LNCAP (cell line): ENCODE measurements at regions not wholly inside any gene's neighbourhood (a gene's known extent, or its start where the extent isn't known, plus 50 kb on each side); places are given as distances from the start of the nearest gene placed in this dataset.

Experiments
- CTCF ChIP-seq: fragments of 450-650 bp; IDR thresholded peaks from 2 replicates; pipeline ENCODE4 v1.5.1; 2017; ENCODE audit warnings: mild to moderate bottlenecking

- no peak for TF ChIP-seq CTCF
Observed at GRCh38 chr9:117887383-117887782, 183.2 kb downstream of the TLR4 start.

DNA sequence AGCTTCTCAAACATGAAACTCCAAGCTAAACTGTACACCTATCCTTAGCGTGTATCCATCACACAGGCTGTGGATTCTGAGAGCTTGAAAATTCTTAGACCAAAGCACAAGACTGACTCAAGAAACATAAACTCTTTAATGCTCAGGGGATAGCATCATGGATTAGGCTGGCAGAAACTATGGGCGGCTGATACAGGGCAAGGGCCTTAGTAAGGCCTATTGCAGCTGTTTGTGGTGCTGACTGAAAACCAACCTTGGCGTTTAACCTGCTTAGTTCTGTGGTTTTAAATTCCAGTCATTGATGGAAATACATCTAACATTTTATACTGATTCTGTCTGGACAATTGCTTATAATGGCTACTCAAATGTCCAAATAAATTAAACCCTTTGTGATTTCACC is 183.7 kb downstream of the TLR4 start:
- no peak for TF ChIP-seq CTCF

DNA sequence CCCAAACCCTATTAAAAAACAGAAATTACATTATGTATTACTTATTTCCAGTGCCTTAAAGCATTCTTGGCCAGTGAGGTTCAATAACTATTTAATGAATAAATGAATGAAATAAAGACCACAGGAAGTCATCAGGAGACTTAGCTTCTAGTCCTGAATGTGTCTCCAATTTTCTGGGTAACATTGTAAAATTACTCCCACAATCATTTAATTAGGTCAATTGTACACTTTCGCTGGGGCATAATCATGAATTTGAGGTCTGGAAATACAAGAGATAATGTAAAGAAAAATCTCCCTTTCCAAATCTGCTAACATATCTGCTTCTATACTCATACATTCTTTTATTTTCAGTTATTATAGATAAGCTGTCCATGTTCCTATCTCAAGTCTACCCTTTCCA is 199.2 kb downstream of the TLR4 start:
- TF ChIP-seq CTCF: no peak

GRCh38 chr9:117906763-117907162 is 202.6 kb downstream of the TLR4 start:
- TF ChIP-seq CTCF: no peak

DNA sequence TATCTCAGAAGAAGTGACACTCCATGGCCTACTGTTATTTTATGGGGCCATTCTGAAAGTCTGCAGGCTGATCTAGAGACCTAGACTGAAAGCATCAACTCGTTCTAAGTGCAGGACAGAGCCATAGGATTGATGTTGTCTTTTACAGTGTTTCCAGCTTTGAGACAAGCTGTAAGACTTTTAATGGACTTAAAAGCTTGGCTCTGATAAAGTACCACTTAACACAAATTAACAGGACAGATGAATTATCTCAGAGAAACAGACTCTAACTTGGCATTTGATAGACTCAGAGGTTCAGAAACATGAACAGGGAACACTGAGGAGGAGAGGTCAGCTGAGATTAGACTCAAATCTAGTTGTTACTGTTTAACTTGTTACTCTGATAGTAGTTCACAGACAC is 203.2 kb downstream of the TLR4 start:
- no peak for TF ChIP-seq CTCF

DNA sequence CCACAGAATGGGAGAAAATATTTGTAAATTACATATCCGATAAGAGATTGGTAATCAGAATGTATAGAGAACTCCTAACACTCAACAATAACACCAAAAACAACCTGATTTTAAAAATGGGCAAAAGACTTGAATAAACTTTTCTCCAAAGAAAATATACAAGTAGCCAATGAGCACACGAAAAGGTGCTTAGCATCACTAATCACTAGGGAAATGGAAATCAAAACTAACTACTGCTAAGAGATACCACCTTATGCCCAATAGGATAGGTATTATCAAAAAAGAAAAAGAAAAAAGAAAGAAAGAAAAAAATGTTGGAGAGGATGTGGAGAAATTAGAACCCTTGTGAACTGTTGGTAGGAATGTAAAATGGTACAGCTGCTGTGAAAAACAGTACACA is 212.1 kb downstream of the TLR4 start:
- no peak for TF ChIP-seq CTCF

DNA sequence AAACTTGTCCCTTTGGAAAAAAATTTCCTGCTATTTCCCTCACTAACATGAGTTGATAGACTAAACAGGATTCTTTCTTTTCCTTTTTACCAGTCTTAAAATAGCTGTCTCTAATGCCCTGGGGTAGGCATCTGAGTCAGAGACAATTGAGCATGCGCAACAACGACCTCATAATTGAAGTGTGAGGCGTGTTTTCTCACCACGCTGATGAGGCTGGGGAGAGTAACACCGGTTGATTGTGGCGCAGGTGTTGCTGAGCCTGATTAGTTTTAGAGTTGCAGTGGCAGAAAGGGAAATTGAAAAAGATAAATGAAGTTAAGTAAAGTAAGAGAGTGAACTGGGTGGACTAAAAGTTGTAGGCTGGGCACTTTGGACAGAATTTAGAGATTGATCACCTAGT is 213.7 kb downstream of the TLR4 start:
- TF ChIP-seq CTCF: no peak

- TF ChIP-seq CTCF: no peak
Observed at GRCh38 chr9:117919538-117919937, 215.3 kb downstream of the TLR4 start.
